A673 (cell line): ENCODE measurements at regions not wholly inside any gene's neighbourhood (a gene's known extent, or its start where the extent isn't known, plus 50 kb on each side); places are given as distances from the start of the nearest gene placed in this dataset.

Source experiments
- CTCF ChIP-seq: fragments of 300-800, 200-600 bp; sonication (generic); conservative IDR thresholded peaks from 2 replicates; pipeline ENCODE4 v1.5.1; 2017; ENCODE audit warnings: low read depth, mild to moderate bottlenecking, antibody characterized with exemption, low read length, moderate library complexity, mixed read lengths
- EZH2 ChIP-seq: fragments of 200-600 bp; sonication (generic); IDR thresholded peaks from 2 replicates; pipeline ENCODE4 v1.6.1; 2017; ENCODE audit warnings: borderline replicate concordance, low read depth, mild to moderate bottlenecking, mixed read lengths, antibody characterized with exemption, low read length; ENCODE audit not compliant: poor library complexity, severe bottlenecking

GRCh38 chr15:66986951-66987350 lies 78.5 kb upstream of the SMAD3 start:
- TF ChIP-seq CTCF (no peak), EZH2 (no peak)
